HepG2 (cell line): ENCODE measurements at regions not wholly inside any gene's neighbourhood (a gene's known extent, or its start where the extent isn't known, plus 50 kb on each side); places are given as distances from the start of the nearest gene placed in this dataset.

Experiments
- CEBPG ChIP-seq: IDR thresholded peaks from 2 replicates; pipeline ENCODE4 v1.6.1; 2016
- FOXA3 ChIP-seq: IDR thresholded peaks from 2 replicates; pipeline ENCODE4 v1.6.1; 2016; ENCODE audit warnings: missing genetic modification reagents, missing compliant biosample characterization
- GTF3A ChIP-seq: sonication (generic); formaldehyde crosslinking; conservative IDR thresholded peaks from 2 replicates; pipeline ENCODE4 v1.4.0; 2020; ENCODE audit warnings: mild to moderate bottlenecking, missing genetic modification reagents
- MED8 ChIP-seq: sonication (generic); formaldehyde crosslinking; IDR thresholded peaks from 2 replicates; pipeline ENCODE4 v1.8.1; 2023; ENCODE audit warnings: mild to moderate bottlenecking, missing genetic modification reagents; ENCODE audit not compliant: insufficient replicate concordance
- POLR2A ChIP-seq, 2 experiments: IDR thresholded peaks; 2 replicates each; pipeline ENCODE4 v1.6.1; 2011; ENCODE audit warnings: low read depth in 2 of 2, low read length in 2 of 2, mild to moderate bottlenecking in 1 of 2, moderate library complexity in 1 of 2; ENCODE audit not compliant: insufficient read depth in 1 of 2
- SMARCC2 ChIP-seq: fragments of 450-650 bp; IDR thresholded peaks from 2 replicates; pipeline ENCODE4 v1.6.1; 2017; ENCODE audit warnings: antibody characterized with exemption, mild to moderate bottlenecking
- XRCC5 ChIP-seq: fragments of 200-400 bp; formaldehyde crosslinking; optimal IDR thresholded peaks from 2 replicates; pipeline ENCODE3; 2017; ENCODE audit warnings: mild to moderate bottlenecking, low read length
- ZFP37 ChIP-seq: sonication (generic); formaldehyde crosslinking; IDR thresholded peaks from 2 replicates; pipeline ENCODE4 v1.4.0; 2020; ENCODE audit warnings: missing genetic modification reagents, borderline replicate concordance
- ZKSCAN8 ChIP-seq: IDR thresholded peaks from 2 replicates; pipeline ENCODE4 v1.6.1; 2016; ENCODE audit warnings: borderline replicate concordance, missing genetic modification reagents, missing compliant biosample characterization
- ZNF10 ChIP-seq: sonication (generic); formaldehyde crosslinking; IDR thresholded peaks from 2 replicates; pipeline ENCODE4 v1.4.0; 2020; ENCODE audit warnings: mild to moderate bottlenecking, low read depth, missing genetic modification reagents, borderline replicate concordance
- ZNF18 ChIP-seq: sonication (generic); formaldehyde crosslinking; IDR thresholded peaks from 2 replicates; pipeline ENCODE4 v1.8.0; 2022; ENCODE audit warnings: mild to moderate bottlenecking, missing genetic modification reagents; ENCODE audit not compliant: insufficient replicate concordance
- ZNF329 ChIP-seq: sonication (generic); formaldehyde crosslinking; IDR thresholded peaks from 2 replicates; pipeline ENCODE4 v1.9.0; 2021; ENCODE audit warnings: low read depth, mild to moderate bottlenecking, missing genetic modification reagents
- ZNF333 ChIP-seq: sonication (generic); formaldehyde crosslinking; IDR thresholded peaks from 2 replicates; pipeline ENCODE4 v1.4.0; 2020; ENCODE audit warnings: mild to moderate bottlenecking, missing genetic modification reagents, borderline replicate concordance
- ZNF558 ChIP-seq: sonication (generic); formaldehyde crosslinking; IDR thresholded peaks from 2 replicates; pipeline ENCODE4 v1.9.0; 2022; ENCODE audit warnings: mild to moderate bottlenecking, missing genetic modification reagents, borderline replicate concordance
- ZNF589 ChIP-seq: sonication (generic); formaldehyde crosslinking; conservative IDR thresholded peaks from 2 replicates; pipeline ENCODE4 v1.8.0; 2022; ENCODE audit warnings: mild to moderate bottlenecking, moderate library complexity, missing genetic modification reagents
- ZNF775 ChIP-seq: sonication (generic); formaldehyde crosslinking; IDR thresholded peaks from 2 replicates; pipeline ENCODE4 v1.4.0; 2020; ENCODE audit warnings: missing genetic modification reagents, mild to moderate bottlenecking, moderate library complexity, borderline replicate concordance
- ZNF891 ChIP-seq: sonication (generic); formaldehyde crosslinking; IDR thresholded peaks from 2 replicates; pipeline ENCODE4 v1.5.0; 2020; ENCODE audit warnings: mild to moderate bottlenecking, missing genetic modification reagents
- TF ChIP-seq, protein P1 (sequence below): sonication (generic); formaldehyde crosslinking; IDR thresholded peaks from 2 replicates; pipeline ENCODE4 v1.4.0; 2020; ENCODE audit warnings: mild to moderate bottlenecking, missing genetic modification reagents
- TF ChIP-seq, protein P2 (sequence below): IDR thresholded peaks from 2 replicates; pipeline ENCODE4 v1.6.1; 2016; ENCODE audit warnings: low read depth
- TF ChIP-seq, protein P3 (sequence below): sonication (generic); formaldehyde crosslinking; IDR thresholded peaks from 2 replicates; pipeline ENCODE4 v1.9.0; 2022; ENCODE audit warnings: missing genetic modification reagents, mild to moderate bottlenecking, borderline replicate concordance

- TF ChIP-seq, protein P1, sequence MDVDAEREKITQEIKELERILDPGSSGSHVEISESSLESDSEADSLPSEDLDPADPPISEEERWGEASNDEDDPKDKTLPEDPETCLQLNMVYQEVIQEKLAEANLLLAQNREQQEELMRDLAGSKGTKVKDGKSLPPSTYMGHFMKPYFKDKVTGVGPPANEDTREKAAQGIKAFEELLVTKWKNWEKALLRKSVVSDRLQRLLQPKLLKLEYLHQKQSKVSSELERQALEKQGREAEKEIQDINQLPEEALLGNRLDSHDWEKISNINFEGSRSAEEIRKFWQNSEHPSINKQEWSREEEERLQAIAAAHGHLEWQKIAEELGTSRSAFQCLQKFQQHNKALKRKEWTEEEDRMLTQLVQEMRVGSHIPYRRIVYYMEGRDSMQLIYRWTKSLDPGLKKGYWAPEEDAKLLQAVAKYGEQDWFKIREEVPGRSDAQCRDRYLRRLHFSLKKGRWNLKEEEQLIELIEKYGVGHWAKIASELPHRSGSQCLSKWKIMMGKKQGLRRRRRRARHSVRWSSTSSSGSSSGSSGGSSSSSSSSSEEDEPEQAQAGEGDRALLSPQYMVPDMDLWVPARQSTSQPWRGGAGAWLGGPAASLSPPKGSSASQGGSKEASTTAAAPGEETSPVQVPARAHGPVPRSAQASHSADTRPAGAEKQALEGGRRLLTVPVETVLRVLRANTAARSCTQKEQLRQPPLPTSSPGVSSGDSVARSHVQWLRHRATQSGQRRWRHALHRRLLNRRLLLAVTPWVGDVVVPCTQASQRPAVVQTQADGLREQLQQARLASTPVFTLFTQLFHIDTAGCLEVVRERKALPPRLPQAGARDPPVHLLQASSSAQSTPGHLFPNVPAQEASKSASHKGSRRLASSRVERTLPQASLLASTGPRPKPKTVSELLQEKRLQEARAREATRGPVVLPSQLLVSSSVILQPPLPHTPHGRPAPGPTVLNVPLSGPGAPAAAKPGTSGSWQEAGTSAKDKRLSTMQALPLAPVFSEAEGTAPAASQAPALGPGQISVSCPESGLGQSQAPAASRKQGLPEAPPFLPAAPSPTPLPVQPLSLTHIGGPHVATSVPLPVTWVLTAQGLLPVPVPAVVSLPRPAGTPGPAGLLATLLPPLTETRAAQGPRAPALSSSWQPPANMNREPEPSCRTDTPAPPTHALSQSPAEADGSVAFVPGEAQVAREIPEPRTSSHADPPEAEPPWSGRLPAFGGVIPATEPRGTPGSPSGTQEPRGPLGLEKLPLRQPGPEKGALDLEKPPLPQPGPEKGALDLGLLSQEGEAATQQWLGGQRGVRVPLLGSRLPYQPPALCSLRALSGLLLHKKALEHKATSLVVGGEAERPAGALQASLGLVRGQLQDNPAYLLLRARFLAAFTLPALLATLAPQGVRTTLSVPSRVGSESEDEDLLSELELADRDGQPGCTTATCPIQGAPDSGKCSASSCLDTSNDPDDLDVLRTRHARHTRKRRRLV (CRISPR knock-in tag), result no peak
- TF ChIP-seq ZNF10 (CRISPR knock-in tag), result no peak
- TF ChIP-seq ZKSCAN8 (CRISPR knock-in tag), result 0 out of 2 replicates have a peak, but pooled peaks have one; percentile 51
- no peak for TF ChIP-seq ZNF18 (CRISPR knock-in tag)
- TF ChIP-seq, protein P2, sequence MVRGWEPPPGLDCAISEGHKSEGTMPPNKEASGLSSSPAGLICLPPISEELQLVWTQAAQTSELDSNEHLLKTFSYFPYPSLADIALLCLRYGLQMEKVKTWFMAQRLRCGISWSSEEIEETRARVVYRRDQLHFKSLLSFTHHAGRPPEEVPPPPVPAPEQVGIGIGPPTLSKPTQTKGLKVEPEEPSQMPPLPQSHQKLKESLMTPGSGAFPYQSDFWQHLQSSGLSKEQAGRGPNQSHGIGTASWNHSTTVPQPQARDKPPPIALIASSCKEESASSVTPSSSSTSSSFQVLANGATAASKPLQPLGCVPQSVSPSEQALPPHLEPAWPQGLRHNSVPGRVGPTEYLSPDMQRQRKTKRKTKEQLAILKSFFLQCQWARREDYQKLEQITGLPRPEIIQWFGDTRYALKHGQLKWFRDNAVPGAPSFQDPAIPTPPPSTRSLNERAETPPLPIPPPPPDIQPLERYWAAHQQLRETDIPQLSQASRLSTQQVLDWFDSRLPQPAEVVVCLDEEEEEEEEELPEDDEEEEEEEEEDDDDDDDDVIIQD (CRISPR knock-in tag), result peak; percentile 44; the same call in 1 of the 2 replicates
- TF ChIP-seq CEBPG (CRISPR knock-in tag), result no peak
- peak; percentile 76; the same call in 1 of the 2 replicates for TF ChIP-seq ZNF558
- TF ChIP-seq MED8, result no peak
- no peak for TF ChIP-seq POLR2A (IDR thresholded peaks at IDR 0.05; ENCODE audit: insufficient read depth in 1 of 2, low read depth in 2 of 2, low read length in 2 of 2)
- TF ChIP-seq ZNF775, result no peak
- TF ChIP-seq, protein P3, sequence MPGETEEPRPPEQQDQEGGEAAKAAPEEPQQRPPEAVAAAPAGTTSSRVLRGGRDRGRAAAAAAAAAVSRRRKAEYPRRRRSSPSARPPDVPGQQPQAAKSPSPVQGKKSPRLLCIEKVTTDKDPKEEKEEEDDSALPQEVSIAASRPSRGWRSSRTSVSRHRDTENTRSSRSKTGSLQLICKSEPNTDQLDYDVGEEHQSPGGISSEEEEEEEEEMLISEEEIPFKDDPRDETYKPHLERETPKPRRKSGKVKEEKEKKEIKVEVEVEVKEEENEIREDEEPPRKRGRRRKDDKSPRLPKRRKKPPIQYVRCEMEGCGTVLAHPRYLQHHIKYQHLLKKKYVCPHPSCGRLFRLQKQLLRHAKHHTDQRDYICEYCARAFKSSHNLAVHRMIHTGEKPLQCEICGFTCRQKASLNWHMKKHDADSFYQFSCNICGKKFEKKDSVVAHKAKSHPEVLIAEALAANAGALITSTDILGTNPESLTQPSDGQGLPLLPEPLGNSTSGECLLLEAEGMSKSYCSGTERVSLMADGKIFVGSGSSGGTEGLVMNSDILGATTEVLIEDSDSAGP, result peak; percentile 47; the same call in 1 of the 2 replicates
- no peak for TF ChIP-seq ZNF329 (CRISPR knock-in tag)
- TF ChIP-seq XRCC5, result peak; percentile 72
- no peak for TF ChIP-seq SMARCC2
- 0 out of 2 replicates have a peak, but pooled peaks have one; percentile 54 for TF ChIP-seq ZNF589 (CRISPR knock-in tag)
- 0 out of 2 replicates have a peak, but pooled peaks have one; percentile 45 for TF ChIP-seq ZNF333 (CRISPR knock-in tag)
- TF ChIP-seq GTF3A (CRISPR knock-in tag), result no peak
- peak; percentile 98 for TF ChIP-seq ZFP37
- peak; percentile 71; the same call in 1 of the 2 replicates for TF ChIP-seq ZNF891 (CRISPR knock-in tag)
- TF ChIP-seq FOXA3 (CRISPR knock-in tag), result 0 out of 2 replicates have a peak, but pooled peaks have one; percentile 14
Measured at GRCh38 chr19:5403968-5404640, 51.1 kb upstream of the ZNRF4 start (continued).
